Pancreas (tissue), 10 donors: ENCODE measurements at regions not wholly inside any gene's neighbourhood (a gene's known extent, or its start where the extent isn't known, plus 50 kb on each side); places are given as distances from the start of the nearest gene placed in this dataset.

Source experiments
- ATAC-seq, 4 donors: fragments of 200-7000 bp; cut with Tn5 transposase; one replicate each; pipeline versions ENCODE4 v1.8.0 to v1.9.1; 2020; ENCODE audit warnings: mild to moderate bottlenecking in 4 of 4, moderate library complexity in 4 of 4
- DNase-seq, 6 donors: peaks; one replicate each; pipeline ENCODE4 v3.0.0-alpha.2; 2020
- FAIRE-seq: peaks from 2 replicates; lab custom pipeline; 2012; peaks lifted over from hg19 to GRCh38; lab: Jason Lieb, UNC
- H3K27ac ChIP-seq, 4 donors: fragments of 200-600 bp; sonication (generic); 1 replicate in 3 of 4; 2 replicates in 1 of 4; pipeline versions ENCODE4 v1.5.0 to v1.8.0; 2020
- H3K27me3 ChIP-seq, 4 donors: fragments of 200-600 bp; one replicate each; pipeline ENCODE4 v1.8.0; 2021
- H3K36me3 ChIP-seq, 3 donors: fragments of 200-600 bp; sonication (generic) in 1 of 3; one replicate each; pipeline versions ENCODE4 v1.5.0 to v1.8.0; 2020 to 2021
- H3K4me1 ChIP-seq, 3 donors: fragments of 200-600 bp; one replicate each; pipeline ENCODE4 v1.8.0; 2021
- H3K4me3 ChIP-seq, 4 donors: fragments of 200-600 bp; sonication (generic) in 2 of 4; one replicate each; pipeline versions ENCODE4 v1.5.0 to v1.8.0; 2020 to 2021
- H3K9me3 ChIP-seq, 4 donors: fragments of 200-600 bp; one replicate each; pipeline ENCODE4 v1.8.0; 2021
- WGBS, 2 donors: extraction: QIAGEN DNeasy Blood & Tissue Kit; methylation state at CpG; one replicate each; pipeline ENCODE4 v1.1.7; 2013; 5-methylcytosine and 5-hydroxymethylcytosine counted together
- intact Hi-C, 3 donors: fragments of 100-400 bp; cut with DNase I; formaldehyde crosslinking; loops; one replicate each; pipeline versions ENCODE4 v1.11.1 to v1.14.2; 2022
- TF ChIP-seq, protein P1 (sequence below), 4 donors: fragments of 200-600 bp; sonication (generic) in 3 of 4; IDR thresholded peaks; one replicate each; pipeline versions ENCODE4 v1.5.0 to v1.8.0; 2021; ENCODE audit warnings: antibody characterized with exemption in 4 of 4
- donor health status: healthy with polysubstance abuse.
- donor health status: DM: no; HTN: no; CAD: no; lungs with moderate emphysema.
- donor health status: DM: no; HTN: no; CAD: no.
- donor health status: control.
- donor health status: control.
- donor health status: Bipolar disorder and iron deficiency.
- donor health status: DM: yes; HTN: yes; CAD: no.
- donor health status: DM: no; HTN: no; CAD: no.
- donor health status: DM: no; HTN: no; CAD: no.
- donor health status: DM: yes; HTN: yes; CAD: no.

DNA sequence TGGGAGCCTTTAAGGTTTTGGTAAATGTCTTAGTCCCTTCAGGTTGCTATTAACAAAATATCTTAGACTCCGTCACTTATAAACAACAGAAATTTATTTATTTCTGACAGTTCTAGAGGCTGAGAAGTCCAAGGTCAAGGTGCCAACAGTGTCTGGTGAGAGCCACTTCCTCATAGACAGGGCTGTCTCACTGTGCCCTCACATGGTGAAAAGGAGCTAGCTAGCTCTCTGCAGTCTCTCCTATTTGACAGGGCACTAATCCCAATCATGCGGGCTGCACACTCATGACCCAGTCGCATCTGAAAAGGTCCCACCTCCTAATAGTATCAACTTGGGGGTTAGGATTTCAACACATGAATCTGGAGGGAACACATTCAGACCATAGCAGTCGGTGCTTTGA lies 63.4 kb upstream of the KLF3 start:
- Histone ChIP-seq H3K27me3 (no peaks in the 10 kb centered on the region), H3K27ac (no peak overlapping the region), H3K9me3 (no peaks in the 10 kb centered on the region), H3K36me3 (no peaks in the 10 kb centered on the region), H3K4me1 (peaks cover 0 to 3% (median 0%) of the 10 kb centered on the region in 3 donors), H3K4me3 (no peak overlapping the region)
- FAIRE-seq, result no peak
- DNase-seq, result no peak
- ATAC-seq, result peak in 2 of 4 donors; percentile 58 to 74
- 62 to 66% methylated on average over 4 of the region's 4 CpGs for WGBS, 2 donors
- TF ChIP-seq, protein P1, sequence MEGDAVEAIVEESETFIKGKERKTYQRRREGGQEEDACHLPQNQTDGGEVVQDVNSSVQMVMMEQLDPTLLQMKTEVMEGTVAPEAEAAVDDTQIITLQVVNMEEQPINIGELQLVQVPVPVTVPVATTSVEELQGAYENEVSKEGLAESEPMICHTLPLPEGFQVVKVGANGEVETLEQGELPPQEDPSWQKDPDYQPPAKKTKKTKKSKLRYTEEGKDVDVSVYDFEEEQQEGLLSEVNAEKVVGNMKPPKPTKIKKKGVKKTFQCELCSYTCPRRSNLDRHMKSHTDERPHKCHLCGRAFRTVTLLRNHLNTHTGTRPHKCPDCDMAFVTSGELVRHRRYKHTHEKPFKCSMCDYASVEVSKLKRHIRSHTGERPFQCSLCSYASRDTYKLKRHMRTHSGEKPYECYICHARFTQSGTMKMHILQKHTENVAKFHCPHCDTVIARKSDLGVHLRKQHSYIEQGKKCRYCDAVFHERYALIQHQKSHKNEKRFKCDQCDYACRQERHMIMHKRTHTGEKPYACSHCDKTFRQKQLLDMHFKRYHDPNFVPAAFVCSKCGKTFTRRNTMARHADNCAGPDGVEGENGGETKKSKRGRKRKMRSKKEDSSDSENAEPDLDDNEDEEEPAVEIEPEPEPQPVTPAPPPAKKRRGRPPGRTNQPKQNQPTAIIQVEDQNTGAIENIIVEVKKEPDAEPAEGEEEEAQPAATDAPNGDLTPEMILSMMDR (IDR thresholded peaks at IDR 0.05), result no peak
- intact Hi-C loops, result no loop called here

DNA sequence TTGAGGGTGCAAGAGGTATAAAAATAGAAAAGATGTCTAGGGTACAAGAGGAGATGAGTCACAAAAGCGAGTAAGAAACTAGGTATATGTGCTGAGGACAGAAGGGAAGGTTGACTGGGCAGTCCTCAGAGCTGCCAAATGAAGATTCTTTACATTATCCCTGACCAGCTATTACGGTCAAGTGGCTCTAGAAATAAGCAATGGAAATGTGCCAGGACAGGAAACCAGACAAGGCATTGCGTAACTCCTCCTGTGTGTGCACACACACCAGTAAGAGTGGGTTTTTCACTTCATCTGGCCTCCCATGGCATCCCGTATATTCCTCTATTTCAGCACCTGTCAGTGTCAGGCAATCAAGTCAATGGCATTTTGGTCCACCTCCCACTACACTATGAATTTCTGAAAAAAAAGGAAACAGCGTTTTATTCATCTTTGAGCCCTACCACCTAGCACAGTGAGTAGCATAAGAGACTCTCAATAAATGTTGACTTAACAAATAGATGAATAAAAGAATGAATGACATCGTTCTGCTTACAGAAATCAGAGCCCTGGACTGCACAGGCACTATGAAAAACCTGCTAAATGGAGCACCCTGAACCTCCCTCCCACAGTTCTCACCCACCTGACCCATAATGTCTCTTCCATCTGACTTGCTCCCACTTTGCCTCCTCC lies 62.6 kb upstream of the KLF3 start:
- intact Hi-C loops, result no loop called here

DNA sequence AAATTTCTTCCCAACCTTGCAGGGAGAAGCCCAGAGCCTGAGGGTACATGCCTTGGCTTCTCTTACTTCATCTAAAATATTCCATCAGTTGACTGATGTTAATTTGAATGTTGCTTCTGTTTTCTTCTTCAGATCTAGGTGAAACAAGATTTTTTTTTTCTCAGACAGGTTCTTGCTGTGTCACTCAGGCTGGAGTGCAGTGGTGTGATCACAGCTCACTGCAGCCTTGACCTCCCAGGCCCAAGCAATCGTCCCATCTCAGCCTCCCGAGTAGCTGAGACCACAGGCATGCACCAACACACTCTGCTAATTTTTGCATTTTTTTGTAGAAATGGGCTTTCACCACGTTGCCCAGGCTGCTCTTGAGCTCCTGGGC lies 62.1 kb upstream of the KLF3 start:
- intact Hi-C loops, result no loop called here
- H3K27me3 ChIP-seq, result no peaks in the 10 kb centered on the region
- H3K9me3 ChIP-seq, result no peaks in the 10 kb centered on the region
- no peaks in the 10 kb centered on the region for H3K36me3 ChIP-seq
- FAIRE-seq (no peak), DNase-seq (no peak), ATAC-seq (no peak)
- no peak overlapping the region for H3K4me3 ChIP-seq
- TF ChIP-seq, protein P1 (IDR thresholded peaks at IDR 0.05), result no peak
- no peak overlapping the region for H3K27ac ChIP-seq
- peaks cover 0 to 3% (median 0%) of the 10 kb centered on the region in 3 donors for H3K4me1 ChIP-seq
- 72 to 85% methylated on average over 3 of the region's 3 CpGs for WGBS, 2 donors

More for the DNA sequence above, 62.6 kb upstream of the KLF3 start:
- peak in 3 of 4 donors; percentile 41 to 76 (median 72) for ATAC-seq
- H3K4me1 ChIP-seq, result peaks cover 0 to 3% (median 0%) of the 10 kb centered on the region in 3 donors
- DNase-seq, result no peak
- no peak overlapping the region for H3K4me3 ChIP-seq
- WGBS, 2 donors, result 64 to 65% methylated on average over 6 of the region's 6 CpGs
- TF ChIP-seq, protein P1 (IDR thresholded peaks at IDR 0.05), result no peak
- H3K36me3 ChIP-seq, result no peaks in the 10 kb centered on the region
- no peaks in the 10 kb centered on the region for H3K27me3 ChIP-seq
- H3K27ac ChIP-seq, result no peak overlapping the region
- FAIRE-seq, result no peak
- H3K9me3 ChIP-seq, result no peaks in the 10 kb centered on the region

DNA sequence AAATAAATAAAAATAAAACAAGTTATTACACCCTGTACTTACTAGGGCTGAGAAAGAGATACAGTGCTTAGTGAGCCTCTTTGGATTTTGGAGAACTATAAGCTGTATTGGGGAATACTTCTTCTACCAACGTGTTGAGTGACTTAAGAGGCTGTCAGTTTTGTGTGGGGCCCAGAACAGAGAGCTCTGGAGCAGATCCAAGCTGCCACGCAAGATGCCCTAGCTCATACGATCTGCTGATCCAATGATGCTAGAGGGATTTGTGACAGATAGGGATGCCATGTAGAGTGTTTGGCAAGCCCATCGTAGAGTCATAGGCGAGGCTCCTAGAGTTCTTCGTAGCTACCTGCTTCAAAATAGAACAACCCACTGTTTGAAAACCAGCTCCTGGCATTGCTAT lies 60.3 kb upstream of the KLF3 start:
- Histone ChIP-seq H3K36me3 (no peaks in the 10 kb centered on the region), H3K9me3 (no peaks in the 10 kb centered on the region), H3K4me3 (no peak overlapping the region), H3K27me3 (no peaks in the 10 kb centered on the region), H3K4me1 (peaks cover 0 to 3% (median 0%) of the 10 kb centered on the region in 3 donors), H3K27ac (no peak overlapping the region)
- WGBS, 2 donors, result 87 to 90% methylated on average over 6 of the region's 6 CpGs
- ATAC-seq (no peak), DNase-seq (no peak), FAIRE-seq (no peak)
- intact Hi-C loops, result no loop called here
- TF ChIP-seq, protein P1 (IDR thresholded peaks at IDR 0.05), result no peak

DNA sequence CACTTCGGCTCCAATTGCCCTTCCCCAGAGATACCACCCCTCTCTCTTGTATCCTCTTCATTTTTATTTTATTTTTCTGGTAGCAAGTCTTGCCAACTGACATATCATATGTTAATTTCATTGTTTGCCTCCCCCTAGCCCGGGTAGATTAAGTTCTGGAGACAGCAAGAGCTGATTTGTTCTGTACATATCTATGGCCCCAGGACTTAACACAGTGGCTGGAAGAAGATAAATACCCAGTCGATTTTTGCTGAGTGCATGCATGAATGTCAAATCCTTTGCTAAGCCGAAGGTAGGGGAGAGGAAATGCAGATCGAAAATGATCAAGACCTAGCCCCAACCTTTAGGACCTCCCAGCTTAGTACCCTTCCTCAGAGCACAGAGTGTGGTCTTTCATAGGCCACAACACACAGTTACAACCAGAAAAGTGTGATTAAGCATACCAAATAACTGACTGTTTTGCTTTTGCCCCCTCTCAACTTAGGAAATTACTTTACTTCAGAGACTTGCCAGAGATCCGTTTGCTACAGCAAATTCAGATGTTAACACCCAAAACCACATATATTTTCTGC lies 58.7 kb upstream of the KLF3 start:
- H3K4me1 ChIP-seq, result peaks cover 0 to 3% (median 0%) of the 10 kb centered on the region in 3 donors
- H3K36me3 ChIP-seq, result no peaks in the 10 kb centered on the region
- FAIRE-seq (no peak), DNase-seq (no peak), ATAC-seq (no peak)
- no peak overlapping the region for H3K27ac ChIP-seq
- no peak overlapping the region for H3K4me3 ChIP-seq
- intact Hi-C loops, result no loop called here
- H3K9me3 ChIP-seq, result no peaks in the 10 kb centered on the region
- no peaks in the 10 kb centered on the region for H3K27me3 ChIP-seq
- 49 to 57% methylated on average over 6 of the region's 6 CpGs for WGBS, 2 donors
- TF ChIP-seq, protein P1 (IDR thresholded peaks at IDR 0.05), result no peak
